B cell (primary cell): ENCODE measurements at regions not wholly inside any gene's neighbourhood (a gene's known extent, or its start where the extent isn't known, plus 50 kb on each side); places are given as distances from the start of the nearest gene placed in this dataset.

Experiments
- ATAC-seq: fragments of 200-7000 bp; cut with Tn5 transposase; one replicate; pipeline ENCODE4 v1.10.0; 2021; ENCODE audit warnings: low read depth, mild to moderate bottlenecking, moderate number of reproducible peaks, moderate library complexity
- CTCF ChIA-PET: fragments of 350-600 bp; sonication (Branson Sonifier 250); formaldehyde crosslinking; loops from one replicate; lab custom pipeline; 2021; ENCODE audit warnings: antibody characterized with exemption, inconsistent platforms; lab: Charles Lee
- POLR2A ChIA-PET: fragments of 350-600 bp; sonication (Branson Sonifier 250); formaldehyde crosslinking; loops from one replicate; lab custom pipeline; 2021; ENCODE audit warnings: antibody characterized with exemption; lab: Charles Lee
- DNase-seq: peaks from one replicate; pipeline ENCODE4 v3.0.0; 2013
- H2AFZ ChIP-seq: 2 replicates; pipeline ENCODE4 v1.6.1; 2012; ENCODE audit warnings: mild to moderate bottlenecking, low read depth, low read length; ENCODE audit not compliant: insufficient read depth, poor library complexity, severe bottlenecking
- H3K27ac ChIP-seq, 2 donors: 1 replicate in 1 of 2; 2 replicates in 1 of 2; pipeline ENCODE4 v1.5.1; 2012 to 2013; ENCODE audit warnings: low read length in 2 of 2, mild to moderate bottlenecking in 2 of 2, moderate library complexity in 1 of 2
- H3K27me3 ChIP-seq, 4 experiments: fragments of 200-600 bp in 1 of 4; sonication (generic) in 1 of 4; replicated peaks in 1 of 4; 1 replicate in 2 of 4; 2 replicates in 2 of 4; pipeline versions ENCODE4 v1.6.1 to v1.7.0; 2013 to 2016; ENCODE audit warnings: low read length in 3 of 4, mild to moderate bottlenecking in 2 of 4, mixed read lengths in 1 of 4, moderate library complexity in 1 of 4; ENCODE audit not compliant: insufficient read depth in 4 of 4, control insufficient read depth in 3 of 4; ENCODE audit errors: control extremely low read depth in 1 of 4
- H3K36me3 ChIP-seq, 2 experiments: replicated peaks in 1 of 2; 1 replicate in 1 of 2; 2 replicates in 1 of 2; pipeline versions ENCODE4 v1.6.1 to v1.7.1; 2013; ENCODE audit warnings: low read length in 1 of 2; ENCODE audit not compliant: insufficient read depth in 2 of 2, control insufficient read depth in 1 of 2; ENCODE audit errors: control extremely low read depth in 1 of 2, extremely low read depth in 1 of 2
- H3K4me1 ChIP-seq, 2 donors: fragments of 200-600 bp in 1 of 2; sonication (generic) in 1 of 2; 1 replicate in 1 of 2; 2 replicates in 1 of 2; pipeline versions ENCODE4 v1.5.1 to v1.6.1; 2013 to 2017; ENCODE audit warnings: low read length in 2 of 2; ENCODE audit not compliant: control insufficient read depth in 2 of 2, insufficient read depth in 2 of 2
- H3K4me2 ChIP-seq: replicated peaks from 2 replicates; pipeline ENCODE3; 2012; ENCODE audit warnings: mild to moderate bottlenecking, low read depth, low read length; ENCODE audit not compliant: poor library complexity, severe bottlenecking
- H3K4me3 ChIP-seq, 5 experiments: fragments of 200-600 bp in 1 of 5; sonication (generic) in 1 of 5; 1 replicate in 3 of 5; 2 replicates in 2 of 5; pipeline versions ENCODE4 v1.5.1 to v1.7.0; 2011 to 2016; ENCODE audit warnings: low read length in 4 of 5, mild to moderate bottlenecking in 4 of 5, low read depth in 2 of 5, control low read depth in 1 of 5, moderate library complexity in 1 of 5; ENCODE audit not compliant: insufficient read depth in 1 of 5; ENCODE audit errors: control extremely low read depth in 1 of 5, extremely low read depth in 1 of 5
- H3K79me2 ChIP-seq: fragments of 200-600 bp; sonication (generic); one replicate; pipeline ENCODE4 v1.6.0; 2016; ENCODE audit warnings: low read length; ENCODE audit not compliant: control insufficient read depth, insufficient read depth
- H3K9ac ChIP-seq: fragments of 200-600 bp; sonication (generic); 2 replicates; pipeline ENCODE4 v1.6.1; 2017; ENCODE audit warnings: mild to moderate bottlenecking, low read length, moderate library complexity
- H3K9me3 ChIP-seq, 3 donors: one replicate each; pipeline versions ENCODE4 v1.6.1 to v1.7.1; 2013; ENCODE audit warnings: low read length in 2 of 3; ENCODE audit not compliant: control insufficient read depth in 2 of 3, insufficient read depth in 1 of 3; ENCODE audit errors: control extremely low read depth in 1 of 3
- H4K20me1 ChIP-seq: 2 replicates; pipeline ENCODE4 v1.6.0; 2012; ENCODE audit warnings: mild to moderate bottlenecking, low read length; ENCODE audit not compliant: insufficient read depth, control insufficient read depth, poor library complexity, severe bottlenecking
- H3K27ac Mint-ChIP-seq: one replicate; pipeline ENCODE4 v1.8.0; 2021; ENCODE audit warnings: mixed read lengths
- H3K27me3 Mint-ChIP-seq: one replicate; pipeline ENCODE4 v1.8.0; 2021; ENCODE audit warnings: mixed read lengths
- H3K4me1 Mint-ChIP-seq: one replicate; pipeline ENCODE4 v1.8.0; 2021; ENCODE audit warnings: mixed read lengths
- H3K4me3 Mint-ChIP-seq: one replicate; pipeline ENCODE4 v1.8.0; 2021; ENCODE audit warnings: mixed read lengths
- H3K9me3 Mint-ChIP-seq: one replicate; pipeline ENCODE4 v1.8.0; 2022; ENCODE audit warnings: mixed read lengths; ENCODE audit not compliant: insufficient read depth
- CTCF ChIP-seq: fragments of 200-600 bp; IDR thresholded peaks from one replicate; pipeline ENCODE4 v1.8.0; 2022; ENCODE audit warnings: antibody characterized with exemption, mild to moderate bottlenecking
- EZH2 ChIP-seq: IDR thresholded peaks from 2 replicates; pipeline ENCODE4 v1.6.1; 2012; ENCODE audit warnings: borderline replicate concordance, low read depth, mild to moderate bottlenecking, moderate library complexity, low read length; ENCODE audit not compliant: insufficient read depth, poor library complexity, severe bottlenecking
- WGBS: methylation state at CpG from one replicate; pipeline ENCODE4 v1.1.5; 2013; ENCODE audit warnings: missing lambda C conversion rate; ENCODE audit not compliant: insufficient coverage; 5-methylcytosine and 5-hydroxymethylcytosine counted together
- intact Hi-C: fragments of 100-400 bp; cut with micrococcal nuclease; formaldehyde crosslinking; loops from one replicate; pipeline ENCODE4 v1.10.0; 2022

- POLR2A ChIA-PET = no interaction called here
- no peak overlapping the region for H3K9ac ChIP-seq
- no peak overlapping the region for H3K27ac ChIP-seq
- WGBS = 11% methylated on average over 1 of the region's 1 CpG
- H3K27me3 ChIP-seq = no peaks in the 10 kb centered on the region
- H3K9me3 ChIP-seq = peaks cover 0 to 8% (median 0%) of the 10 kb centered on the region in 3 donors
- TF ChIP-seq CTCF (no peak), EZH2 (no peak)
- Mint-ChIP-seq H3K9me3 (no peaks in the 10 kb centered on the region), H3K27ac (no peak overlapping the region), H3K4me3 (no peak overlapping the region), H3K4me1 (peaks cover 2% of the 10 kb centered on the region), H3K27me3 (no peaks in the 10 kb centered on the region)
- intact Hi-C loops = no loop called here
- H3K4me2 ChIP-seq = no peak overlapping the region
- ATAC-seq (no peak), DNase-seq (no peak)
- CTCF ChIA-PET = interaction anchor here (0.9 kb wide), 1 partner anchor 105 kb away, joined by 3 read pairs; no protein-coding TSS in a partner anchor
- no peak overlapping the region for H2AFZ ChIP-seq
- no peak overlapping the region for H3K4me3 ChIP-seq
- H4K20me1 ChIP-seq = no peaks in the 10 kb centered on the region
- no peaks in the 10 kb centered on the region for H3K4me1 ChIP-seq
- no peaks in the 10 kb centered on the region for H3K79me2 ChIP-seq
- H3K36me3 ChIP-seq = no peaks in the 10 kb centered on the region
These were observed 60.4 kb upstream of the ZBED5 start for GRCh38 chr11:10918275-10918674.

- Mint-ChIP-seq H3K27ac (no peak overlapping the region), H3K4me1 (peaks cover 2% of the 10 kb centered on the region), H3K4me3 (no peak overlapping the region), H3K9me3 (no peaks in the 10 kb centered on the region), H3K27me3 (no peaks in the 10 kb centered on the region)
- Histone ChIP-seq H3K4me2 (no peak overlapping the region), H3K4me1 (no peaks in the 10 kb centered on the region), H3K27me3 (no peaks in the 10 kb centered on the region), H3K27ac (no peak overlapping the region), H3K36me3 (no peaks in the 10 kb centered on the region), H4K20me1 (no peaks in the 10 kb centered on the region), H3K9ac (no peak overlapping the region), H3K9me3 (peaks cover 0 to 8% (median 0%) of the 10 kb centered on the region in 3 donors), H3K4me3 (no peak overlapping the region), H3K79me2 (no peaks in the 10 kb centered on the region), H2AFZ (no peak overlapping the region)
- ChIA-PET POLR2A (no interaction called here), CTCF (interaction anchor here (0.9 to 1.3 kb wide), 4 partner anchors 103 to 126 kb away, joined by 3 to 4 read pairs (median 3); no protein-coding TSS in a partner anchor)
- ATAC-seq (no peak), DNase-seq (no peak)
- intact Hi-C loops = no loop called here
- no peak for TF ChIP-seq CTCF
- TF ChIP-seq EZH2 = no peak
- no CpG with 5 or more reads among the region's 1 CpG for WGBS
These were observed 59.9 kb upstream of the ZBED5 start for GRCh38 chr11:10917802-10918201.
